ENCODE measurements at regions not wholly inside any gene's neighbourhood (a gene's known extent, or its start where the extent isn't known, plus 50 kb on each side); places are given as distances from the start of the nearest gene placed in this dataset.

DNA sequence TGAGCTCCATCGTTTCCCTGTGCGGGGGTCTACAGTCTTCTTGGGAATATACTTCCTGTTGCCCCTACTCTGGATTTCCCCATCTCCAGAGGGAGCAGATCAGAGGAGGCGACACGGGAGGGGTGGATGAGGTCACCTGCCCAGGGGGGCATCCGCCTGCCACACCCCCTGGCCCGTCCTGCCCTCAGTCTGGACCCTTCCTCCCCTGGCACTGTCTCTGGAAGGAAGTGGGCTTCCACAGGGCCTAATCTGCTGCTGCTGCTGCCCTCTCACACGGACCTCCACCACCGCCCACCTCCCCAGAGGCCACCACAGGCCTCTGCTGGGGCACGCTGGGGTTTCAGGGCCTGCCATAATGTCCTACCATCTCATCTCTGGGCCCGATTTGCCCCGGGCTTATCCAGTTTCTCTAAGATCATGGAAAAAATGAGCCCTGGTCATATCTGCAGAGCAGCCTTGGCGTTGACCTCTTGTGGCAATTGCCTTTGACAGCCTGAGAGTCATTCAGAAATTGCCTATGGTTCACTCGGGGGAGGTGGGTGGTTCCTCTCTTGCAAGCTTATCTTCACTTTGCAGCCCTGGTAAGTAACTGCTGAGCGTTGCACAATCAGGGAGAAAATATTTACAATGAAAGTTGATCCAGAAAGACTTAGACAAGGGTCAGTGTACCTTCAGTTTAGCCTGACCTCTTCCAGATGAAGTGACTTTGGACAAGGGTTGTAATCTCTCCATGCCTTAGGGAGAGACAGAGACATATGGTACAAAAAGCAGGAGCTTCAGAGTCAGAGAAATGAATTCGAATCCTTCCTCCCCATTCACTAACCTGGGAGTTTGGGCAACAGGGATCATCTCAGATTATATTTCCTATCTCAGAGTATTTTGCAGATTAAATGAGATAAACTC is 252.4 kb downstream of the TOMM20 start (continued):
- TF ChIP-seq, protein P1, sequence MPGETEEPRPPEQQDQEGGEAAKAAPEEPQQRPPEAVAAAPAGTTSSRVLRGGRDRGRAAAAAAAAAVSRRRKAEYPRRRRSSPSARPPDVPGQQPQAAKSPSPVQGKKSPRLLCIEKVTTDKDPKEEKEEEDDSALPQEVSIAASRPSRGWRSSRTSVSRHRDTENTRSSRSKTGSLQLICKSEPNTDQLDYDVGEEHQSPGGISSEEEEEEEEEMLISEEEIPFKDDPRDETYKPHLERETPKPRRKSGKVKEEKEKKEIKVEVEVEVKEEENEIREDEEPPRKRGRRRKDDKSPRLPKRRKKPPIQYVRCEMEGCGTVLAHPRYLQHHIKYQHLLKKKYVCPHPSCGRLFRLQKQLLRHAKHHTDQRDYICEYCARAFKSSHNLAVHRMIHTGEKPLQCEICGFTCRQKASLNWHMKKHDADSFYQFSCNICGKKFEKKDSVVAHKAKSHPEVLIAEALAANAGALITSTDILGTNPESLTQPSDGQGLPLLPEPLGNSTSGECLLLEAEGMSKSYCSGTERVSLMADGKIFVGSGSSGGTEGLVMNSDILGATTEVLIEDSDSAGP (CRISPR knock-in tag; IDR thresholded peaks at IDR 0.05): no peak
- TF ChIP-seq, protein P2, sequence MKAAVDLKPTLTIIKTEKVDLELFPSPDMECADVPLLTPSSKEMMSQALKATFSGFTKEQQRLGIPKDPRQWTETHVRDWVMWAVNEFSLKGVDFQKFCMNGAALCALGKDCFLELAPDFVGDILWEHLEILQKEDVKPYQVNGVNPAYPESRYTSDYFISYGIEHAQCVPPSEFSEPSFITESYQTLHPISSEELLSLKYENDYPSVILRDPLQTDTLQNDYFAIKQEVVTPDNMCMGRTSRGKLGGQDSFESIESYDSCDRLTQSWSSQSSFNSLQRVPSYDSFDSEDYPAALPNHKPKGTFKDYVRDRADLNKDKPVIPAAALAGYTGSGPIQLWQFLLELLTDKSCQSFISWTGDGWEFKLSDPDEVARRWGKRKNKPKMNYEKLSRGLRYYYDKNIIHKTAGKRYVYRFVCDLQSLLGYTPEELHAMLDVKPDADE (conservative IDR thresholded peaks at IDR 0.05; ENCODE audit: control insufficient read depth, low read depth, low read length): no peak
- TF ChIP-seq MAFF (IDR thresholded peaks at IDR 0.05; ENCODE audit: low read length) (peak; percentile 98), ZNF589 (CRISPR knock-in tag; IDR thresholded peaks at IDR 0.05; ENCODE audit: low read depth) (peak; percentile 98), BRF1 (IDR thresholded peaks at IDR 0.05; ENCODE audit: borderline replicate concordance, extremely low read depth, insufficient read length) (no peak), HLTF (IDR thresholded peaks at IDR 0.05) (peak; percentile 80), ZNF668 (CRISPR knock-in tag; IDR thresholded peaks at IDR 0.05) (peak; percentile 7; the same call in 1 of the 2 replicates), ZC3H4 (CRISPR knock-in tag; IDR thresholded peaks at IDR 0.05; ENCODE audit: borderline replicate concordance) (no peak), ZNF830 (CRISPR knock-in tag; IDR thresholded peaks at IDR 0.05) (no peak), ZNF165 (CRISPR knock-in tag; IDR thresholded peaks at IDR 0.05; ENCODE audit: borderline replicate concordance) (0 out of 2 replicates have a peak, but pooled peaks have one; percentile 66), HDAC6 (IDR thresholded peaks at IDR 0.05; ENCODE audit: low read depth, low read length) (no peak), ZBTB8A (IDR thresholded peaks at IDR 0.05; ENCODE audit: partially characterized antibody) (no peak), AFF1 (IDR thresholded peaks at IDR 0.05; ENCODE audit: low read depth in 1 of 2, partially characterized antibody in 2 of 2) (peak; percentile 76 to 97), ZNF347 (CRISPR knock-in tag; IDR thresholded peaks at IDR 0.05; ENCODE audit: low read depth) (peak; percentile 79), DIDO1 (tag; IDR thresholded peaks at IDR 0.05; ENCODE audit: low read depth) (no peak), ZNF184 (CRISPR knock-in tag; IDR thresholded peaks at IDR 0.05) (no peak)
- TF ChIP-seq, protein P3, sequence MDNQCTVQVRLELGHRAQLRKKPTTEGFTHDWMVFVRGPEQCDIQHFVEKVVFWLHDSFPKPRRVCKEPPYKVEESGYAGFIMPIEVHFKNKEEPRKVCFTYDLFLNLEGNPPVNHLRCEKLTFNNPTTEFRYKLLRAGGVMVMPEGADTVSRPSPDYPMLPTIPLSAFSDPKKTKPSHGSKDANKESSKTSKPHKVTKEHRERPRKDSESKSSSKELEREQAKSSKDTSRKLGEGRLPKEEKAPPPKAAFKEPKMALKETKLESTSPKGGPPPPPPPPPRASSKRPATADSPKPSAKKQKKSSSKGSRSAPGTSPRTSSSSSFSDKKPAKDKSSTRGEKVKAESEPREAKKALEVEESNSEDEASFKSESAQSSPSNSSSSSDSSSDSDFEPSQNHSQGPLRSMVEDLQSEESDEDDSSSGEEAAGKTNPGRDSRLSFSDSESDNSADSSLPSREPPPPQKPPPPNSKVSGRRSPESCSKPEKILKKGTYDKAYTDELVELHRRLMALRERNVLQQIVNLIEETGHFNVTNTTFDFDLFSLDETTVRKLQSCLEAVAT (IDR thresholded peaks at IDR 0.05): peak; percentile 71 to 74
- TF ChIP-seq, protein P4, sequence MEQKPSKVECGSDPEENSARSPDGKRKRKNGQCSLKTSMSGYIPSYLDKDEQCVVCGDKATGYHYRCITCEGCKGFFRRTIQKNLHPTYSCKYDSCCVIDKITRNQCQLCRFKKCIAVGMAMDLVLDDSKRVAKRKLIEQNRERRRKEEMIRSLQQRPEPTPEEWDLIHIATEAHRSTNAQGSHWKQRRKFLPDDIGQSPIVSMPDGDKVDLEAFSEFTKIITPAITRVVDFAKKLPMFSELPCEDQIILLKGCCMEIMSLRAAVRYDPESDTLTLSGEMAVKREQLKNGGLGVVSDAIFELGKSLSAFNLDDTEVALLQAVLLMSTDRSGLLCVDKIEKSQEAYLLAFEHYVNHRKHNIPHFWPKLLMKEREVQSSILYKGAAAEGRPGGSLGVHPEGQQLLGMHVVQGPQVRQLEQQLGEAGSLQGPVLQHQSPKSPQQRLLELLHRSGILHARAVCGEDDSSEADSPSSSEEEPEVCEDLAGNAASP (IDR thresholded peaks at IDR 0.05): no peak

All from K562 (cell line).